ENCODE measurements at regions not wholly inside any gene's neighbourhood (a gene's known extent, or its start where the extent isn't known, plus 50 kb on each side); places are given as distances from the start of the nearest gene placed in this dataset.

DNA sequence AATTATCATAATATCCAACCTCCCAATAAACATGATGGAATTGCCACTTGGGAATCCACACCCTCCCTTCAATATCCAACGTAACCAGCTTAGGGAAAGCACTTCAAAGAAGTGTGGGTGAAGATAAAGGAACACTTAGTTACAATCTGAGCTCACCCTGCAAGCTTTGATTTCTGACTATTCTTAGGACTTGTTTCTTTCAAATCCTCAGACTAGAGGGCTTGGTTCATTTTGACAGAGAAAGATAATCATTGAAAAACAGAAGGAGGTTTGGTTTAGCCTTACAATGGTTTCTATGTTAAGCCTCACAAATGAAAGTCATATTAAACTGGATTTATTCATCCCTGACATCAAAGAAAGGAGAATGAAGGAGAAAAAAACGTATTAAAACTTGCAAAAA lies 57.9 kb upstream of the SYT13 start:
- Mint-ChIP-seq H3K4me3 (ENCODE audit: unreplicated experiment) (no peak overlapping the region), H3K9me3 (ENCODE audit: unreplicated experiment) (no peaks in the 10 kb centered on the region), H3K27me3 (ENCODE audit: unreplicated experiment) (no peaks in the 10 kb centered on the region), H3K27ac (ENCODE audit: unreplicated experiment) (no peak overlapping the region), H3K4me1 (ENCODE audit: unreplicated experiment) (peaks cover 12% of the 10 kb centered on the region), H3K36me3 (ENCODE audit: low read depth, unreplicated experiment) (no peaks in the 10 kb centered on the region)
- TF ChIP-seq, protein P1, sequence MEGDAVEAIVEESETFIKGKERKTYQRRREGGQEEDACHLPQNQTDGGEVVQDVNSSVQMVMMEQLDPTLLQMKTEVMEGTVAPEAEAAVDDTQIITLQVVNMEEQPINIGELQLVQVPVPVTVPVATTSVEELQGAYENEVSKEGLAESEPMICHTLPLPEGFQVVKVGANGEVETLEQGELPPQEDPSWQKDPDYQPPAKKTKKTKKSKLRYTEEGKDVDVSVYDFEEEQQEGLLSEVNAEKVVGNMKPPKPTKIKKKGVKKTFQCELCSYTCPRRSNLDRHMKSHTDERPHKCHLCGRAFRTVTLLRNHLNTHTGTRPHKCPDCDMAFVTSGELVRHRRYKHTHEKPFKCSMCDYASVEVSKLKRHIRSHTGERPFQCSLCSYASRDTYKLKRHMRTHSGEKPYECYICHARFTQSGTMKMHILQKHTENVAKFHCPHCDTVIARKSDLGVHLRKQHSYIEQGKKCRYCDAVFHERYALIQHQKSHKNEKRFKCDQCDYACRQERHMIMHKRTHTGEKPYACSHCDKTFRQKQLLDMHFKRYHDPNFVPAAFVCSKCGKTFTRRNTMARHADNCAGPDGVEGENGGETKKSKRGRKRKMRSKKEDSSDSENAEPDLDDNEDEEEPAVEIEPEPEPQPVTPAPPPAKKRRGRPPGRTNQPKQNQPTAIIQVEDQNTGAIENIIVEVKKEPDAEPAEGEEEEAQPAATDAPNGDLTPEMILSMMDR (IDR thresholded peaks at IDR 0.05; ENCODE audit: unreplicated experiment), result no peak
- no peak for DNase-seq (ENCODE audit: low spot score)

DNA sequence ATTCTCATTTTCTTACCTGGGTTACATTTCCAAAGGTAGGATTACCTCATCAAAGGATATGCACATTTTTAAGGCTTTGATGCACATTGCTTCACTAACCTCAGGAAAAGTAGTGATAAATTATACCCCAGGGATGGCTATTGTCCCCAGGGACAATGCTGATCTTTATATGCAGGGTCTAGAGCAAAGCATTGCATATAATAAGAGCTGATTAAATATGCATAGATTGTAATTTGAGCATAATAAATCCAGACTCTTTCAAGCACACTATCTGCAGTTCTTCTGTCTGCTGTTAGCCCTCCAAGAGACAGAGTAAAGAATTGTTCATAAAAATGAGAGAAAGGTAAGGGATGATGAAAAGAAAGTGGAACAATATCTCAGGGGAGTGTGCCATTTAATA lies 57.3 kb upstream of the SYT13 start:
- Mint-ChIP-seq H3K4me1 (ENCODE audit: unreplicated experiment) (peaks cover 12% of the 10 kb centered on the region), H3K36me3 (ENCODE audit: low read depth, unreplicated experiment) (no peaks in the 10 kb centered on the region)

DNA sequence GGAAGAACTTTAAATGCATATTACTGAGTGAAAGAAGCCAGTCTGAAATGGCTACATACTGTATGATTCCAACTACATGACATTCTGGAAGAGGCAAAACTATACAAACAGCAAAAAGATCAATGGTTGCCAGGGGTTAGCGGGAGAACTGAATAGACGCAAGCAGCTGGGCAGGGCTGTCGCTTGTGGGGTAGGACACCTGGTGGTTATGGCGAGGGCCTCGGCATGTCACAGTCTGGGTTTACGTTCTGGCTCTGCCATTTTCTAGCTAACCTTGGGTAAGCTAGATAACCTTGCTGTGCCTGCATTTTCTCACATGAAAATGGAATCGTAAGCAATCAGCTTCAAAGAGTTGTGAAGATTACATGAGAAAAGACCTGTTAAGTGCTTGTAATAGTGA lies 55.2 kb upstream of the SYT13 start:
- H3K27me3 Mint-ChIP-seq (ENCODE audit: unreplicated experiment), result no peaks in the 10 kb centered on the region
- H3K4me1 Mint-ChIP-seq (ENCODE audit: unreplicated experiment), result peaks cover 12% of the 10 kb centered on the region
- H3K9me3 Mint-ChIP-seq (ENCODE audit: unreplicated experiment), result no peaks in the 10 kb centered on the region
- DNase-seq (ENCODE audit: low spot score), result no peak
- no peaks in the 10 kb centered on the region for H3K36me3 Mint-ChIP-seq (ENCODE audit: low read depth, unreplicated experiment)
- TF ChIP-seq, protein P1 (IDR thresholded peaks at IDR 0.05; ENCODE audit: unreplicated experiment), result no peak
- H3K27ac Mint-ChIP-seq (ENCODE audit: unreplicated experiment), result no peak overlapping the region
- H3K4me3 Mint-ChIP-seq (ENCODE audit: unreplicated experiment), result no peak overlapping the region

More for the DNA sequence above, 57.3 kb upstream of the SYT13 start:
- Mint-ChIP-seq H3K27ac (ENCODE audit: unreplicated experiment) (no peak overlapping the region), H3K9me3 (ENCODE audit: unreplicated experiment) (no peaks in the 10 kb centered on the region), H3K27me3 (ENCODE audit: unreplicated experiment) (no peaks in the 10 kb centered on the region), H3K4me3 (ENCODE audit: unreplicated experiment) (no peak overlapping the region)
- DNase-seq (ENCODE audit: low spot score), result no peak
- TF ChIP-seq, protein P1 (IDR thresholded peaks at IDR 0.05; ENCODE audit: unreplicated experiment), result no peak

DNA sequence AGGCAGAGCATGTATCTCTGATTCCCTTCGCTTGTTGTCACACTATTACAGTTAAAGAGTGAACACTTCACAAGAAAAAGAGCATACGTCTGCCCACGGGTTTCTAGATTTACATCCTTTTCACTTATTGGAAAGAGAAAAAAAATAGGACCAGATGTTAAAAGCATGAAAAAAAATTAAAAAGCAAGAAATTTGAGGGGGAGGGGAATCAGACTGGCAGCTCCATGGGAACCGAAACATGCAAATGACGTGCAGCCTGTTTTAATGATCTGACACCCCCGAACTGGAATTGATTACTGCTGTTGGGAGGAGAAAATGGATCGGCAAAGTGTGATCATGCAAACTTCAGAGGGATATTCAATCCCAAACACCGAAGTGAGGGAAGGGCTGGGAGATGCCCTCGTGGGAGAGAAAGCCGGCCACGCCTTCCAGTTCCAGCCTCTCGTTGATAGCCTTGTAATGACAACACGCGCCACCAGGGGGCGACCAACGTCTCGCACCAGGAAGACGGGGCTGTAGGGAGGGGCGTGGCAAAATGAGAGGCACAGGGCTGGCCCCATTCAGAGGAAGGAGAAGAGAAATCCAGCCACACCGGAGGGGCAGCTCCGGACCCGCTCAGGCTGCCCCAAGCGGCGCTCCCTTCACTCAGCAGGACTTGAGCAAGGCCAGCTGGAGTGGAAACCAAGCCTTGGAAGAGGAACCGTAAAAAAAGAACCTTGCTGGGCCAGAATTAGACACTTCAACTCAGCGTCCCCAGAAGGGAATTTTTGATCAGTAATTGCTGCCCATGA lies 53.8 kb upstream of the SYT13 start:
- Mint-ChIP-seq H3K27me3 (ENCODE audit: unreplicated experiment) (no peaks in the 10 kb centered on the region), H3K9me3 (ENCODE audit: unreplicated experiment) (no peaks in the 10 kb centered on the region), H3K27ac (ENCODE audit: unreplicated experiment) (no peak overlapping the region), H3K4me1 (ENCODE audit: unreplicated experiment) (peaks cover 12% of the 10 kb centered on the region), H3K36me3 (ENCODE audit: low read depth, unreplicated experiment) (no peaks in the 10 kb centered on the region), H3K4me3 (ENCODE audit: unreplicated experiment) (no peak overlapping the region)
- peak; percentile 98 for DNase-seq (ENCODE audit: low spot score)
- TF ChIP-seq, protein P1 (IDR thresholded peaks at IDR 0.05; ENCODE audit: unreplicated experiment), result peak; percentile 98

DNA sequence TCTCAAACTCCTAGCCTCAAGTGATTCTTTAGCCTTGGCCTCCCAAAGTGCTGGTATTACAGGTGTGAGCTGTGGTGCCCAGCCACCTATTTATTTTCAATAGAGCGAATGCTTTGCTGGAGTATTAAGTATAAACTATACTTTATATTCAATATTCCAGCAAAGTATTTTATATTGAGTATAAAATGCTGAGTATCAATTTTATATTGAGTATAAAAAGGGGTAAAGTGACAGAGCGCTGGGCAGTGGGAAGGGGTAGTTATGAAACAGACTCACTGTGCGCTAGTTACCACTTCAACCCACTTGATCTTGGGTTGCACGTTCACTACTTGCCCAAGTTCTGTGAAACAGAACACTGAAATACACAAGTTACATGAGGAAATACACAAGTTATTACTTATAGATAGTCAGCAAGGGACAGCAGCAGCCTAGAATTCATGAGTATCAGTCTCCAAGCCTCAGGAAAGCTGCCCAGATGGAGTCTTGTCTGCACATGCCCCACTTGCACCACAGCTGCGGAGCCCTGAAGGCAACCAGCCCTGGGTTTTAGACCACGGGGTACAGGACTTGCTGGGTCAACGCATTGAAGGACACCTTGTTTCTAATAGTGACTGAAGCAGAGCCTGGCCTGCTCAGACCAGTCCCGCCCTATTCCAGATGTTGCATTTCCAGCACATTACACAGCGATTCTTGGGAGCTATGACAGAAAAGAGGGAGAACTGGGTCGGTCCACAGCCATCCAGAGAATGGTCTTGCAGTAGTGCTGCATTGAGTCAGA lies 51.6 kb upstream of the SYT13 start:
- H3K27me3 Mint-ChIP-seq (ENCODE audit: unreplicated experiment), result no peaks in the 10 kb centered on the region
- H3K27ac Mint-ChIP-seq (ENCODE audit: unreplicated experiment), result no peak overlapping the region
- no peak for DNase-seq (ENCODE audit: low spot score)
- TF ChIP-seq, protein P1 (IDR thresholded peaks at IDR 0.05; ENCODE audit: unreplicated experiment), result no peak
- H3K4me3 Mint-ChIP-seq (ENCODE audit: unreplicated experiment), result no peak overlapping the region
- no peaks in the 10 kb centered on the region for H3K36me3 Mint-ChIP-seq (ENCODE audit: low read depth, unreplicated experiment)
- no peaks in the 10 kb centered on the region for H3K9me3 Mint-ChIP-seq (ENCODE audit: unreplicated experiment)
- H3K4me1 Mint-ChIP-seq (ENCODE audit: unreplicated experiment), result peaks cover 12% of the 10 kb centered on the region
